NCI-H146 (cell line): ENCODE measurements at regions not wholly inside any gene's neighbourhood (a gene's known extent, or its start where the extent isn't known, plus 50 kb on each side); places are given as distances from the start of the nearest gene placed in this dataset.
A peak's percentile ranks its signal among the peaks of the same experiment; 100 is the strongest.
"Not testable (repeated sequence)": the region's sequence is repeated elsewhere in the genome, so short reads cannot be mapped to it uniquely, and the experiment has no call there.

ENCODE experiments used
- DNase-seq: peaks from one replicate; lab custom pipeline; 2025; lab: John Stamatoyannopoulos, UW

DNA sequence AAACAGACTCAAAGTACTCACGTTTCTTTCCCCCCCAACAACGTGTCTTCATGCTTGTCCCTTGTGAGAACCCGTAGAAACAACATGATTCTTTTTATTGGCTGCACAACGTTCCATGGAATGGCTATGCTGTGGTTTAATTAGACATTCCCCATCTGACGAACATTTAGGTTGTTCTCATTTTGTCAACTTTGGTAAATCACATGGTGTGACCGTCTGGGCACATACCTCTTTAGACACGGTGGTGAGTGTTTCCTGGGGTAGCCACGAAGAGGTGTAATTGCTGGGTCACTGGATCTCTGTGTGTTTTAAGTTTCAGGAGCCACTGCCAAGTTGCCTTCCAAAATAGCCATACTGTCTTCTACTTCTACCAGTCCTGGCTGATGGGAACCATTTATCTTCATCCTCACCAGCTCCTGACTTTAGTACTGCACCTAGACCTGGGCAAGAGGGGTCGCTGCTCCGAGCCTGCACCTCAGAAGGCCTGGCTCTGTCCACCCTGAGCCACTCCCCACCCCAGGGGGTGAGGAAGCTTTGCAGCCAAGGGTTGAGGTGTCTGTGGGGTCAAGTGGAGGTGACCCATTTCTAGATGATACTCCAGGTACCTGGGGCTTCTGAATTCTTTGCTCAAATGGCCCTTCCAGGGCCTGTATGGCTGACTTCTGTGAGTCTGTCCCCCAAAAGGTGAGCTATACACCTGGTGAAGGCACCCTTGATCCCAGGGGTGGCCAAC lies 84.7 kb downstream of the IRX5 start:
- no peak for DNase-seq

DNA sequence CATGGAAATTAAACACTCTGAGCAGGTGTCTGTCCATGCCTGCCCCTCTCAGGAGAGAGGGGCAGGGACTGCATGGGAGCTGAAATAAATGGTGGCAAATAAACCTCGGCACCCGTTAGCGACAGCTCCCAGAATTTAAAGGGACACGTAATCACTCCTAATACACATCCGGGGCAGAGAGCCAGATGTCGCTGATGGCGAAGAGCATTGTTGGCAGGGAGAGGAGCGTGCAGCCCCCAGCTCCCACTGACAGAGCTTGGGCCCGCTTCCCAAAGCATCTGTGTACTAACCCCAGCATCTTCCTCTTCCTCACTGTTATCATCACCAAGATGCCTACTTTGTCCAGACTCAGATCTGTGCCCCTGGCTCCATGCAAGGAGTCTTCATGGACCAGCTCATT lies 85.8 kb downstream of the IRX5 start:
- no peak for DNase-seq

- no peak for DNase-seq
Observed at GRCh38 chr16:55017321-55017720, 86.7 kb downstream of the IRX5 start.

- DNase-seq, result no peak
Observed at GRCh38 chr16:55018881-55019280, 88.2 kb downstream of the IRX5 start.

GRCh38 chr16:55019419-55020131 lies 88.9 kb downstream of the IRX5 start:
- no peak for DNase-seq

- peak; percentile 26 for DNase-seq
Observed at GRCh38 chr16:55021595-55022475, 91.2 kb downstream of the IRX5 start.

GRCh38 chr16:55027260-55027659 lies 96.6 kb downstream of the IRX5 start:
- DNase-seq, result not testable (repeated sequence)

DNA sequence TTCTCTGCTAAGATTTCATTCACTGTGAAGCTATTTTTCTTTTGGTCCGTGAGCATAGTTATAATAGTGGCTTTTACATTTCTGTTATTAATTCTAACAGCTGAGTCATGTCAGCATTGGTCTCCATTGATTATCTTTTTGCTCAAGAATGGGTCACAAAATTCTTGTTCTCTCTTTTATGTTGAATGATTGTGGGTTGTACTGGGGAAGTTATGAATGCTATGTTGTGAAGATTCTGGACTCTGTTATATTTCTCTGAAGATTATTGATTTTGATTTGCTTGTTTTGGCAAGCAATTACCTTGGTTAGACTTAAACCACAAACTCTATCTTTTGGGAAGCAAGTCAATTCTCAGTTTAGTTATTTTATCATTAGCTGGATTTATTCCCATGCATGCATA lies 98.8 kb downstream of the IRX5 start:
- DNase-seq, result no peak

DNA sequence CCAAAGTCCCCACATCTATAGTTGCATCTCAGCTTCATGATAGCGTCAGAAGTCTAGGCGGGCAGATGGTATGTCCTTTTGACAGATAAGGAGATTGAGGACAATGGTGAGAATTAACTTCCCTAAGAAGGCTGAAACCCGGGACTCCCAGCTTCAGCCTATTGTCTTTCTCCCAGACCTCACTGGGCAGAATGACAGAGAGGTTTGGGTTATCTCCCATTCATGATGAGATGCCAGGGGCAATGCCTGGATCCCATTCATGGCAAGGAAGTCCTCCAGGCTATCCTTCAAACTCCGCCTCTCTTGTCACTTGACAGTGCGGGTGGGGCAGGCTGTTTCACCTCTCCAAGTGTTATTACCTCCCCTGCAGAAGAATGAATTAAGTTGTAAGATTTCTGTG lies 100.3 kb downstream of the IRX5 start:
- no peak for DNase-seq

DNA sequence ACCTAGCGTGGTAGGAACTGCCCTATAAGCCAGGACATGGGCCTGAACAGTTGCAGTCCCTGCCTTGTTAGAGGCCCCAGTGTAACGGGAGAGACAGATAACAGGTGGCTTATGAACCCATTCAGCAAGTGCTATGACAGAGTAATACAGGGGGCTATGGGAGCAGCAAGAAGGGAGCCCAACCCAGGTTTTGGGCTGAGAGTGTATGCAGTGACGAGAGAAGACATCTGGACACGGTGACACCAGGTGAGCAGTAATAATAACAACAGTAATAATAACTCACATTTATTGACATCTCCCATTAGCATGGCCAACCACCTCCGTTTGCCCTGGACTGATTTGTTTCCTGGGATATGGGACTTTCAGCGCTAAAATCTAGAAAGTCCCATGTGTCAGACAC lies 100.8 kb downstream of the IRX5 start:
- DNase-seq, result no peak

- DNase-seq, result no peak
Observed at GRCh38 chr16:55033225-55034156, 102.8 kb downstream of the IRX5 start.

GRCh38 chr16:55035029-55035428 lies 104.4 kb downstream of the IRX5 start:
- DNase-seq, result no peak

GRCh38 chr16:55035956-55036355 lies 105.3 kb downstream of the IRX5 start:
- no peak for DNase-seq

DNA sequence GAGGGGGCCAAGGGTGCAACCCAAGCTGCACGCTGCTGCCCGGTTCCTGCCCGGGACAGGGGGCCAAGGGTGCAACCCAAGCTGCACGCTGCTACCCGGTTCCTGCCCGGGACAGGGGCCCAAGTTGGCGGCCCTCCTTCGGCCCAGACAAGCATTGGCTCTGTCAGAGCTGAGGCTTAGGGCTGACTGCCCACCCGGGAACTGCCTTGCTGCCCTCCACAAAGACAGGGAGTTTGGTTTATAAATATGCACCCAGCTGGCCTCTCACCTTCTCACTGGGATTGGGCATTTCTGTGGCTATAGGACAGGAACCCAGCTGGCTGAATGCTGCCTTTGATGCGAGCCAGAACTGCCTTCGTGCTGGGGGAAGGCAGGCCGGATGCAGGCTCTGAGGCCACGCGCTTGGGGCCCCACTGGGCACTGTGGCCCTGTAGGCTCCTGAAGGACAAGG lies 105.7 kb downstream of the IRX5 start:
- DNase-seq, result no peak

DNA sequence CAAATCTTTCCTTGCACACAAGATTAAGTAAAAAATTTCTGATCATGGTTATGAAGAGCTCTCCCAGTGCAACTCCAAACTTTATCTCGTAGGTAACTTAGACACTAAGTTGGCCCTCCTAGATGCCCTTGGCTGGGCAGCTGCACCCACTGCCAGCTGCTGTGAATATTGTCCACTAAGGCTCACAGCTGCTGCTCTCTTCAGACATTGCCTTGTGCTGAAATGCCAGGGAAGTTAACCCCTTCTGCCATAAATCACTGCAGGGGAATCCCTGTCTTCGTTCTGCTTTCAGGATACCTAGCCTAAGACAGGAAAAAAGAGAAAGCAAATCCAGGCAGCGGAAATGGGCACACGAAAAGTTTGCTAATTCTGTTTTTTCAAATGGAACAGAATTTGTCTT lies 106.4 kb downstream of the IRX5 start:
- no peak for DNase-seq

- DNase-seq, result no peak
Observed at GRCh38 chr16:55037966-55038365, 107.3 kb downstream of the IRX5 start.

- DNase-seq, result no peak
Observed at GRCh38 chr16:55039042-55039441, 108.4 kb downstream of the IRX5 start.

DNA sequence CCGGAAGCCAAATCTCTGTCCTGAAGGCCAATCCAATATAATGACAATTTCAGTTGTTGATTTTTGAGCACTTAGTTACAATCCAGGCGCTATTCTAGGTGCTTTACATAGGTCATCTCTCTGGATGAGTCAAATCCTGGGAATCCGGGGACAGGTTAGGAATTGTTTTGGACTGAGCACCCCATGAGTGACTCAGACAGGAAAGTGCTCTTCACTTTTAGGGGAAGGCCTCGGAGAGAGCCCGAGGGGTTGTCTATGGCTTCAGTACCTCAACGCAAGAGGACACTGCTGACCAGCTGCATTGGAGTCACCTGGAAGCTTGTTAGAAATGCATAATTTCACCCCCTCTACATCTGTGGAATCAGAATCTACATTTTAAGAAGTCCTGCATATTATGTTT lies 108.8 kb downstream of the IRX5 start:
- DNase-seq, result no peak

DNA sequence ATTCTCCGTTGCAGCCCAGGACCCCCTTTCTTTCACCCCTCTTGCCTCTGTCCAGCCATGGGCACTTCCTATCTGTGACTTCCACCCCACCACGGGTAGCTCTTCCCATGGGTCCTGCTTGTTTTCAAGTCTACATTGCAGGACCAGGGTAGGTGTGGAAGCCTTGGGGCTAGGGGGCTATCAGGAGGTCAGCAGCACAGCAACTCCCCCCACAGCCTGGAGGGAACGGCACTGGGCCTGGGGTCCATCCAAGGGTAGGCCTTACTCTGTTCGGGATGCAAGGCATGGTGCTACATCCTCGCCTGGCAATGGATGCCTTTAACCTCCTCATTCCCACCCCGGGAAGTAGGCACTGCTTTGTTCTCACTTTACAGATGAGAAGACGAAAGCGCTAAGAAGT lies 109.3 kb downstream of the IRX5 start:
- no peak for DNase-seq

DNA sequence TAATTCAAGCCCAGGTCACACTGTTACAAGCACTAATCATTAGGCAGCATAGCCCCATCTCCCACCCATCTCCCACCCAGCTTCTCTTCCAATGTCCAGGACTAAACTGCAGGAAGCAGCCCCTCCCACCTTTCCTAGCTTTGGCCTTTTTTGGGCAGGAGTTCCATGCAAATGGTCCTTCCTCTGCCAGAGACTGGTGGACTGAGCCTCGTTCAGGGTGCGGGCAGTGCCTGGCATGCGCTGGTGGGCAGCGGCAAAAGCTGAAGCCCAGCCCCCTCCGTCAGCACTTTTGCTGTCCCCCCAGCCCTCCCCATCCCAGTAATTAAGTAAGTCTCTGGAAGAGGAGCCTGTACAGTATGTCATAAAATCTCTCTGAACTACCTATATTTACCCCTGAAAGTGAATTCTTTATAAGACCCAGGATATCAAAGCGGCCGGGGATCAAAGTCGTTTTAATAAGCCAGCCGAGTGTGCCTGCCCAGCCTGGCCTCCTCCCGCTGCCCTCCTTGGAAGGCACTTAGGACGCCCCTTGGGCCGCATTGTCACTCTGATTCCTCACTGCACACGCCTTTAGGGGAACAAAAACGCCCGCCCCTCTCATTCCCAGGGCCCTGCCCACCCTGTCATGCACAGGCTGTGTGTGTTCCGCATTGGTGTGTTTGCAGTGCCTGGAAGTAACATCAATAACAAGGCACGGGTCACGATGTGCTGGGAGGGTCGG lies 109.9 kb downstream of the IRX5 start:
- no peak for DNase-seq
